Gastroesophageal sphincter (tissue), 4 donors: ENCODE measurements at regions not wholly inside any gene's neighbourhood (a gene's known extent, or its start where the extent isn't known, plus 50 kb on each side); places are given as distances from the start of the nearest gene placed in this dataset.

Experiments used
- ATAC-seq: fragments of 150-250 bp; one replicate; pipeline ENCODE4 v1.9.1; 2016; ENCODE audit warnings: mild to moderate bottlenecking, moderate library complexity
- H3K27ac ChIP-seq, 4 donors: fragments of 200-600 bp; sonication (generic) in 3 of 4; 1 replicate in 3 of 4; 2 replicates in 1 of 4; pipeline ENCODE4 v1.5.1; 2016 to 2019
- H3K27me3 ChIP-seq: fragments of 200-600 bp; sonication (generic); one replicate; pipeline ENCODE4 v1.5.1; 2019
- H3K36me3 ChIP-seq, 2 donors: fragments of 200-600 bp; sonication (generic); one replicate each; pipeline ENCODE4 v1.5.1; 2019; ENCODE audit warnings: control low read depth in 1 of 2
- H3K4me1 ChIP-seq, 3 donors: fragments of 200-600 bp; sonication (generic); 1 replicate in 2 of 3; 2 replicates in 1 of 3; pipeline ENCODE4 v1.5.1; 2016 to 2019; ENCODE audit warnings: control low read depth in 2 of 3
- H3K4me3 ChIP-seq, 2 donors: fragments of 200-600 bp; sonication (generic); one replicate each; pipeline ENCODE4 v1.5.1; 2019; ENCODE audit warnings: mild to moderate bottlenecking in 1 of 2, moderate library complexity in 1 of 2
- H3K9me3 ChIP-seq, 3 donors: fragments of 200-600 bp; sonication (generic); one replicate each; pipeline ENCODE4 v1.5.1; 2017 to 2019; ENCODE audit warnings: control low read depth in 2 of 3
- CTCF ChIP-seq, 4 experiments: fragments of 200-600 bp in 2 of 4; fragments of 450-650 bp in 2 of 4; sonication (generic) in 1 of 4; IDR thresholded peaks; one replicate each; pipeline ENCODE4 v1.5.1; 2017 to 2019; ENCODE audit warnings: antibody characterized with exemption in 4 of 4, mild to moderate bottlenecking in 2 of 4, moderate library complexity in 2 of 4
- EP300 ChIP-seq: sonication (generic); formaldehyde crosslinking; IDR thresholded peaks from one replicate; pipeline ENCODE4 v1.6.1; 2017; ENCODE audit warnings: antibody characterized with exemption, mild to moderate bottlenecking
- POLR2A ChIP-seq, 2 donors: fragments of 450-650 bp; IDR thresholded peaks; one replicate each; pipeline ENCODE4 v1.6.1; 2017; ENCODE audit warnings: antibody characterized with exemption in 2 of 2, mild to moderate bottlenecking in 2 of 2, moderate library complexity in 1 of 2
- POLR2AphosphoS5 ChIP-seq: sonication (generic); formaldehyde crosslinking; IDR thresholded peaks from one replicate; pipeline ENCODE4 v1.6.1; 2017; ENCODE audit warnings: antibody characterized with exemption
- WGBS, 2 donors: methylation state at CpG; one replicate each; pipeline ENCODE4 v1.1.5; 2018; ENCODE audit warnings: low coverage in 1 of 2; 5-methylcytosine and 5-hydroxymethylcytosine counted together

- TF ChIP-seq POLR2AphosphoS5, result no peak
- TF ChIP-seq EP300, result no peak
- TF ChIP-seq POLR2A (IDR thresholded peaks at IDR 0.05), result no peak
- TF ChIP-seq CTCF (IDR thresholded peaks at IDR 0.05), result no peak
- Histone ChIP-seq H3K36me3 (no peaks in the 10 kb centered on the region), H3K27me3 (no peaks in the 10 kb centered on the region), H3K9me3 (no peaks in the 10 kb centered on the region), H3K27ac (no peak overlapping the region), H3K4me3 (no peak overlapping the region), H3K4me1 (peaks cover 0 to 25% (median 4%) of the 10 kb centered on the region in 3 donors)
- 100% methylated on average over 1 of the region's 3 CpGs for WGBS, 2 donors
- ATAC-seq, result no peak
Observed at GRCh38 chr14:100401792-100402191, 78.7 kb downstream of the SLC25A47 start.

GRCh38 chr14:100402631-100403030 lies 79.5 kb downstream of the SLC25A47 start:
- H3K4me3 ChIP-seq, result no peak overlapping the region
- no peaks in the 10 kb centered on the region for H3K9me3 ChIP-seq
- H3K27me3 ChIP-seq, result no peaks in the 10 kb centered on the region
- peaks cover 0 to 26% (median 4%) of the 10 kb centered on the region in 3 donors for H3K4me1 ChIP-seq
- TF ChIP-seq CTCF (IDR thresholded peaks at IDR 0.05) (no peak), POLR2AphosphoS5 (no peak), POLR2A (IDR thresholded peaks at IDR 0.05) (no peak), EP300 (no peak)
- no peak overlapping the region for H3K27ac ChIP-seq
- WGBS, 2 donors, result 45 to 52% methylated on average over 6 of the region's 7 CpGs
- ATAC-seq, result no peak
- no peaks in the 10 kb centered on the region for H3K36me3 ChIP-seq

- Histone ChIP-seq H3K27ac (no peak overlapping the region), H3K9me3 (no peaks in the 10 kb centered on the region), H3K4me1 (peaks cover 0 to 26% (median 4%) of the 10 kb centered on the region in 3 donors), H3K4me3 (no peak overlapping the region), H3K36me3 (no peaks in the 10 kb centered on the region), H3K27me3 (no peaks in the 10 kb centered on the region)
- TF ChIP-seq POLR2A (IDR thresholded peaks at IDR 0.05), result no peak
- no peak for TF ChIP-seq CTCF (IDR thresholded peaks at IDR 0.05)
- WGBS, 2 donors, result 61% methylated on average over 4 of the region's 5 CpGs; no CpG with 5 or more reads in 1 of the 2 donors
- no peak for ATAC-seq
Observed at GRCh38 chr14:100403105-100403504, 80.0 kb downstream of the SLC25A47 start.

GRCh38 chr14:100403802-100404365 lies 80.7 kb downstream of the SLC25A47 start:
- Histone ChIP-seq H3K36me3 (no peaks in the 10 kb centered on the region), H3K27me3 (no peaks in the 10 kb centered on the region), H3K4me1 (peaks cover 0 to 26% (median 4%) of the 10 kb centered on the region in 3 donors), H3K27ac (no peak overlapping the region), H3K9me3 (no peaks in the 10 kb centered on the region), H3K4me3 (no peak overlapping the region)
- no peak for ATAC-seq
- no peak for TF ChIP-seq CTCF (IDR thresholded peaks at IDR 0.05)
- WGBS, 2 donors, result 79 to 100% methylated on average over 2 of the region's 10 CpGs

GRCh38 chr14:100404419-100404818 lies 81.3 kb downstream of the SLC25A47 start:
- no peak overlapping the region for H3K4me3 ChIP-seq
- no peaks in the 10 kb centered on the region for H3K36me3 ChIP-seq
- no peak for ATAC-seq
- TF ChIP-seq EP300 (no peak), CTCF (IDR thresholded peaks at IDR 0.05) (no peak), POLR2A (IDR thresholded peaks at IDR 0.05) (no peak), POLR2AphosphoS5 (no peak)
- no peaks in the 10 kb centered on the region for H3K9me3 ChIP-seq
- WGBS, 2 donors, result 100% methylated on average over 1 of the region's 4 CpGs; no CpG with 5 or more reads in 1 of the 2 donors
- H3K4me1 ChIP-seq, result peaks cover 0 to 26% (median 4%) of the 10 kb centered on the region in 3 donors
- H3K27me3 ChIP-seq, result no peaks in the 10 kb centered on the region
- H3K27ac ChIP-seq, result no peak overlapping the region
